ENCODE measurements at regions not wholly inside any gene's neighbourhood (a gene's known extent, or its start where the extent isn't known, plus 50 kb on each side); places are given as distances from the start of the nearest gene placed in this dataset.

DNA sequence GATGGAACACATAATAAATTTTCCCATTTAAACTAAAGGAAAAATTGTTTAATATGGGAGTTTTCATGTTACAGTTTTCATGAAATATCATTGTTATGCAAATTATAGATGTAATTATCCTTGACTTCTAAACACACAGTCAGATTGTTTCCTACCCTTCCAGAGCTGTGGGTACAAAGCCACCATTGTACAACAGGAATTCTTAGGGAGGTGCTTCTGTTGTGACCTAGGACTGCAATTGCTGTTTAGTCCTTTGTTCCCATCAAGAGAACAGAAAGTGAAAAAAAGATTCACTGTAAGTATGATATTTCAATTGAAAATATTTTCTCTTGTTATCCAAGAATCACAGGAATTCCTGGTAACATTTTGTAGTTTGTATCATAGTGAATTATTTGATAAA, 455.3 kb upstream of the NAALADL2 start:
- no peak for DNase-seq (ENCODE audit: low read depth)

DNA sequence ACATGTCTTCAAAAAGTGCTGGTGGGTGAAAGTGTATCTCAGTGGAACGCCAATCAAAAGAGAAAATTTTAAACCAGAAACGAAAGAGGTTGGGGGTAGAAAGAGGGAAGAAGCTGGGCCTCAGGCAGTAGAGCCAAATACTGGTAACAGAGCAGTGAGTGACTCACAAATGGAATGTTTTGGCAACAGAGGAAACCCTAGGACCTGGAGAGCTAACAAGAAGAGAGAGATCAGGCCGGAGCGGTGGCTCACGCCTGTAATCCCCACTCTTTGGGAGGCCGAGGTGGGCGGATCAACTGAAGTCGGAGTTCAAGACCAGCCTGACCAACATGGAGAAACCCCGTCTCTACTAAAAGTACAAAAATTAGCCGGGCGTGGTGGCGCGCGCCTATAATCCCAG, 450.8 kb upstream of the NAALADL2 start:
- no peak for DNase-seq (ENCODE audit: low read depth)

DNA sequence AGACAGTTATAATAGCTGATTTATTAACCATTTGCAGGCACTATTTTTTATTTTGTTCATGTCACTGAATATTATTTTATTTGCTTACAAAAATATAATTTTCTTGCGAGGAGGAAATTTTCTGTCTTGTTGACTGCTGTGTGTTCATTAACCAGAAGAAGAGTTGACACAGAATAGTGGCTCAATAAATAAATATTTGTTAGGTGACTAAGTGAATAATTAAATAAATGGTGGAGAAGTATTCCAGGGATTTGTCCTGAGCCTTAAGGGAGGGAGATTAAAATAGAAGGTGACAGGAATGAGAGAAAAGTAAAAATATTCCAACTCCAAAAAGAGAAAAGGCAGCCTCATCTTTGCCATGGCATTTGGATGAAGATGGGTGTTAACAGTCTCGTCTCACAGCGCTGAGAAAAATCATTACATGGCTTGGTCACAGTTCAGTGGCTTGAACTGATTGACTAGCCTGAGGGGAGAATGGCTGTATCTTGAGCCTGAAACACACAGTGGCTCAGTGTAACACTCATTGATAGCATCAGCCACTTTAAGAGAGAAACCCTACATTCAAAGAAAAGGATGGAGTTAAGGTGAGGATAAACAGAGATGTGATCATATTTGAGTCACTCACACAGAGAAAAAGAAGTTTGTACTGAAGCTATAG, 449.9 kb upstream of the NAALADL2 start:
- DNase-seq (ENCODE audit: low read depth): no peak

DNA sequence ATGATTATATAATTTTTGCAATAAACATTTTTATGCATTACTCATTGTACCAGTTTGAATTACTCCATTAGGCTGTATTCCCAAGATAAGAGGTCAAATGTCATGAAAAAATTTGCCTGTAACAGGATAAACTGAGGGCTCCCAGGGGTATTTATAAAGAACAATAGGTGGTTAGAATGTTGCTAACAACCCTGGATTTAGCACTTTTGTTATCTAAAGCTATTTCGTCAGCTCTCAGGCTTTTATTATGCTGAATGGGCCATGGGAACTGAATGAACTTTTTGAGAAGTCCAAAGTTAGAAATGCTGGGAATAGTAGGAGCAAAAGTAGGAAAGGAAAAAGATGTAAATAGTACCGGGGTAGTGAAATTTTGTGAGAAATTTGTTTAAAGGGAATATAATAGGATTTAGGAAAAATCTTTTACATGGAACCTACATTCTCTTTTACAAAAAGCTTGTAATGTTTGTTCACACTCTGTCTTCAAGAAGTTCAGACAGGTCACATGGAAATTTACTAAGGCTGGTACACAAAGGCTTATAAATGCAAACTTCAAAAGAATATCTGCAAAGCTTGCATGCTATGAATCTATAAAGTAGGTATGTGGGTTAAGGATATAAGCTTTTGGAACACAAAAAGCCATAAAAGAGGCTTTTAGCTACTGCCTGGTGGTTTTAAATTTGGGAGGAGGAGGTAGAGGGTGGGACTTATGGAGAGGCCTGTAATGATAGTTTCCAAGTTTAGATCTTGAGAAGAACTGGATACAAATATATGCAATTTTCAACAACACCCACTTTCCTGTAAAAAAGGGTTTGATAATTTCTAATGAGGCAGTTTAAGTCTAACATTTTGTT, 445.8 kb upstream of the NAALADL2 start:
- DNase-seq (ENCODE audit: low read depth): no peak

DNA sequence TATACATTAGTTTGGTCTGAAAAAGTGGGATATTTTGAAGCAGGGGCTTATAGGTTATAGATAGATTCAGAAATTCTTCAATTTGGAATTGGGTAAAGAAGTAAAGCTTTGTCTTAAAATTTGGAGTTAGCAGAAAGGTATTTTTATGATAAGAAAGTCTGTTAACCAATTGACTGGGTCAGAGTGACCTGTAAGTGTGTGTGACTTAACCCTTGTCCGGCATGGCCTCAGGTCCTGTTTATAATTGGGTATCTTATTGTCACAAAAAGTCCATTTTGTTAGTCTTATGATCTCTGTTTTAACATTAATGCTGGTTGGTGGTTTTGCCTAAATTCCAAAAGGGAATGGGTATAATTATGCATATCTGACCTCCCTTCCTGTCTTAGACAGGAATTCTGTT, 444.2 kb upstream of the NAALADL2 start:
- DNase-seq (ENCODE audit: low read depth): no peak

DNA sequence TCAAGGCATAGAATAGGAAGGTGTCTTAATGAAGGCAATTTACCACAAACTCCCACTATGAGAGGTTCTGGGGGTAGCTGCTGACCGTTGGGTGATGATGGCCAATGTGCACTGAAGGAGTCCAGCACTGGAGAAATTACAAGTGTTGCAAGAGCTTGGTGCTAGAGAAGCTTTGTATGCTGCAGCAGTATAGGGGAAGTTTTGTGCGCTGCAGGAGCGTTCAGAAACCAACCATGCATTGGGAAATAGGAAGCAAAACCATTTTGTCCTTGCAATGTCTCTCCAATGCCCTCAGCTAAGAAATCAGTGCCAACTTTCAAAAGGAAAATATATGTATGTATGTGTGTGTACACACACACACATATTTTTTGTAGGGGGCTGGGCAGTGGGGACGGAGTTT, 441.6 kb upstream of the NAALADL2 start:
- DNase-seq (ENCODE audit: low read depth): no peak

DNA sequence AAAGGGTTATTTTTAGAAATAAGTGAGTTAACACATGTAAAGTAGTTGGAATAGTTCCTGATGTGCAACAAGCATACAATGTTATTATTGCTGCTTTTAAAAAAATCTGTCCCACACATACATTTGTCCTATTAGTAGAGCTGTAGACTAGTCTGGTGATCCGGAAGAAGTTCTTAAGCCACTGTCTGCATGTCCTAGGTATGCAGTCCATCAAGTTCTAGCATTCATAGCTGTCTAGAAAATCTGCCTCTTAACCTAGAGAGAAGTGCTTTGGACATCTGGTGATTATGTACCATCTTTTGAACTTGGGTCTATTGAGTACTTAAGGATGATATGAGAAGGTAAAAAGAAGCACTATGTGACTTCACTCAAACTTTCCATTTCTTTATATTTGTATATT, 439.9 kb upstream of the NAALADL2 start:
- no peak for DNase-seq (ENCODE audit: low read depth)

DNA sequence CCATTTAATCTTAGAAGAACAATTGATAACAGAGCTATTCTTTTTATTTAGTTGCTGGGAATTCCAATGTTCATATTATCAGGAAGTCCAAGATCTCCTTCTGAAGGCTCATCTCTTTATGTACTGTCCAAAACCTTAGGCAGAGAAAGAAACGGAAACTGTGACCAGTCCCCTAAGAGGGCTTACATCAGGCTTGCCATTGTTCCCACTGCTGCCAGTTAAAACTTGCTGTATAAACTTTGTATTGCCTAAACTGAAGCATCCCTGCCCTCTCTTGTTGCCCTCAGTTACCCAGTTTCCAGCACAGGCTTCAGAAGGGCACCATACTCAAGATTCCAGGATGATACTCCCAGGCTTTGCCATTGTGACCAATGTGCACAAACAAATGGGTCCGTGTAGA, 435.2 kb upstream of the NAALADL2 start:
- DNase-seq (ENCODE audit: low read depth): no peak

DNA sequence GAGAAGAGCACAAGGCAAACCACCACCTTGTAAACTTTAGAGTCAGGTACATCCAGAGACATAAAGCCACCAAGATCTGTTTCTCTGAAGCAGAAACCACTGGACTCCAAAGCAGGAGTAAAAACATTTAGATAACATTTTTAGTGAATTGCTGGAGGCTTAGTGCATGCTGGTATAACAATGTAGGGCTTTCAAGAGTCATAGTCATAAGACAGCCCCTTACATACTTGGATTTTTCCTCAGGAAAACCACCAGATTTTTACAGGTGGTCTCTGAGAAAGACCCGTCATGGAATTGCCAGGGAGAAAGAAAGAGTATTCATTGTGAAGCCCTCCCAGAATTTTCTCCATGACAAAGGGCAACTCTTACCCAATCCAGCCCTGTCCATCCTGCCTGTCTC, 434.5 kb upstream of the NAALADL2 start:
- no peak for DNase-seq (ENCODE audit: low read depth)

DNA sequence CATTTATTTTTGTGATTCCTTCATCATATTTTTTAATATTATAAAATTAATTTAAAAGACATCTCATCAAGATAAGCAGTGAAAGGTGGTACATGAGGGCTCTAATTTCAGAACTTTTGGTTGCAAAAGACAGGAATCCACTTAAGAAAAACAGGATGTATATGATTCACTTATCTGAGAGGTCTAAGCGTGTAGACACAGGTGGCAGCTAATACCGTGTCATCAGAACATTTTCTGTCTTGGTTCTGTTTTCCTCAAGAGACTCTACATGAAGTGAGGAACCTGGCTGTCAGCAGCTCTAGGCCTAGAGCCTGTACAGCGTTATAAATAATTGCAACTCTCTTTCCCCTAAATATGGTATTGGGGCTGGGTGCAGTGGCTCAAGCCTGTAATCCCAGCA, 433.7 kb upstream of the NAALADL2 start:
- DNase-seq (ENCODE audit: low read depth): no peak

DNA sequence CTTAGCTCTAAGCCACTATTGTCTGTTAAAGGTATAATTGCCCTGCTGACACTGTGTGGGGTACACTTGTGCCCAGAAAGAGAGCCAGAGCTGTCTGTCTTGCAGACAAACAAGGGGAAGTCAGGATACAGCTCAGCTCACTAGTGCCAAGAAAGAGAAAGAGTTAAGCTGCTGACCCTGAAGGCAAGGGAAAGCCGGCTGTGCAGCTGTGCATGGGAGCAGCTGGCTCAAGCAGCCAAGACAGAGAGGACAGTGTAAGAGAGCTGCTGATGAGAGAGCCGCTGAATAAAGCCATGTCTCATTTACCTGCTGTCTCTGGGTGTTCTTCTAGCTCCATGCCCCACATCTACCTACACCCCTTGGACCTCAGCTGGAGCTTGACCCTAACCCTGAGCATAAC, 428.1 kb upstream of the NAALADL2 start:
- no peak for DNase-seq (ENCODE audit: low read depth)

DNA sequence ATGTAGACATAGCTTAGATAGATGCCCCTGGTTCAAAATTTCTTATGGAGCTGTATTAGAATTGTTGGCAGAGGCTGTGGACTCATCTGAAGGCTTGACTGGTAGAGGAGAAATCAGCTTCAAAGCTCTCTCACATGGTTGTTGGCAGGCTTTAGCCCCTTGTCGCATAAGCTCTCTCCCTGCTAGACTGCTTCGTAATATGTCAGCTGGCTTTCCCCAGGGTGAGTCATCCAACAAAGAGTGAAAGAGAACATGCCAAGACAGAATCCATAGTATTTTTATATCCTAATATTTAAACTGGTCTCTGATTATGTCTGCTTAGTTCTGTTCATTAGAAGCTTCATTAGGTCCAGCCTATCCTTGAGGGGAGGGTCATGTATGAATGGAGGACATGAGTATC, 427.4 kb upstream of the NAALADL2 start:
- DNase-seq (ENCODE audit: low read depth): no peak

DNA sequence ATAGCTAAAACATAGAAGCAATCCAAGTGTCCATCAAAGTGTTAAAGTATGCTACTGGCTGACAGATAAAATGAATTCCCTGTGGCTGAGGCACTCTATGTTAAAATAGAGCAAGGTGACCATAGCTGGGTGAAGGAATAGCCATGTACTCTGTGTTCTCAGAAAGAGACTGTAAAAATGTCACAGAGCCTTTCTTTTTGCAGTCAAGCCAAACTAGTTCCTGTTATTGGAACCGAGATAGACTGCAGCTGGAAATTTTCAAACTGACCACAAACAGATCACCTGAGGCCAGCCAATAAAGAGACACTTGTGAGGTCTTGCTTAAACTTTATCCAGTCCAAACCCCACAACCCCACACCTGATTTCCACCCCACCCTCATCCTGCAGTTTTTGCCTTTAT, 422.8 kb upstream of the NAALADL2 start:
- DNase-seq (ENCODE audit: low read depth): no peak

DNA sequence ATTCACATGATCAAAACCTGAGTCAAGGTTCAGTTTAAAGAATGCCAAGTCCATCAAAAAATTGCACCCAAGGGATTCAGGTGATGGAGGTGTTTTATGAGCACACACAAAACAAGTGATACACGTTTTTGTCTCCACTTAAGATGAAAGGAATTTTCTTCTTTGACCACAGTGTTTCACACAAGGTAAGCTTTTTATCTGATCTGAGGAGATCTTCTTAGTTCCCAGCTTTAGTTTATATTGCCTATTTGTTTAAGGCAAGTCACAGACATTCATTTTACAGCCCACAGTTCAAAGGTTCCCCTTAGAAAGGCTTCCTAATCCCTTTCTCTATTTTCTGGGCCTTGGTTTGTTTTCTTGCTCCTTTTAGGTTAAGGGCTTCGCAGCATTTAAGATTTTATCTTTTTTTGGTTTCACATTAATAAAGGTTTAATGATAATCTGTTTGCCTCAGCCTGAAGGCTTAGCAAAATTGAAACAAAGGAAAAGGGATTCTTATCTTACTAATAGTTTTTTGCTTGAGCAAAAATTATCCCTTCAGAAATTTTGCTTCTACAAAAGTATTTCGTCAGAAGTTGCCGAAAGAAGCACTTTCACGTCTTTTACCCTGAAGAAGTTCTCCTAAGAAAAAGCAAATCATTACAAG, 420.5 kb upstream of the NAALADL2 start:
- DNase-seq (ENCODE audit: low read depth): no peak

DNA sequence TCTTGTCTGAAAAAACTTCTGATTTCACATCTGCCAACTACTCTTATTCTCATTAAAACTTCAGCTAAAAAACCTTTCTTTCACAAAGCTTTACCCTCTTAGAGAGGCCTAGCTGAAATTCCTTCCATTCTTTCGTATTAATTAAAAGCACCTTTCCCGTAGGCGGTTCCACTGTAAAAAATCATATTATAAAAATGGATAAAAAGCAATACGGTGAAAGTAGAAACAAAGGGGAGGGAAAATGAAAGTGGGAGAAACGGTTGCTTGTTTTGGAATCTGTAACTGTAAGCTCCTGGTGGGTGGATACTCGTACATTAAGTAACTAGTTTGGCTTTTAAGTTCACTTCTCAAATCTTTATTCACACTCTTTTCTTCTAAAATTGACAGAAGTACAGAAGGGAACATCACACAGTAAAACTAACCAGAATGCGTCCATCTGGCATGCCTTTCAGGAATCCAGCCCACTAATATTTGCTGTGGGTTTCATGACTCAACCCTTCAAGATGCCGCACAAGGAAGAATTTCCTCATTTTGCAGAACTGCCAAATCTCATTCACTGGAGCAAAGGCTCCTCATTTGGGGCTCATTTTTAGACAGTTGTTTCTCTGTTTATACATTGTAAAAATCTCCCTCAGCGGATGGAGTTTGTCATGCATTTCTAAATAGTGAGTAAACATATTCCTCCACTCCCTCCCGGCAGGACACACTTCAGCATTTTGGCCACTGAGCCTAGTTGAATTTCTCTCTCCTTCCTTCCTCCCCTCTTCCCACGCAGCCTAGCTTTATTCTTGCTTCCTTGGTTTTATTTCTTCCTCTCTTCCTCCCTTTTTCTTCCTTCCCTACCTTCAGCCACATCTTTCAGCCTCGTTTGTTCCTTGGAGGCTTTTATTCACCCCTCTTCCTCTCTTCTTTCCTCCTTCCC, 419.5 kb upstream of the NAALADL2 start:
- DNase-seq (ENCODE audit: low read depth): no peak

DNA sequence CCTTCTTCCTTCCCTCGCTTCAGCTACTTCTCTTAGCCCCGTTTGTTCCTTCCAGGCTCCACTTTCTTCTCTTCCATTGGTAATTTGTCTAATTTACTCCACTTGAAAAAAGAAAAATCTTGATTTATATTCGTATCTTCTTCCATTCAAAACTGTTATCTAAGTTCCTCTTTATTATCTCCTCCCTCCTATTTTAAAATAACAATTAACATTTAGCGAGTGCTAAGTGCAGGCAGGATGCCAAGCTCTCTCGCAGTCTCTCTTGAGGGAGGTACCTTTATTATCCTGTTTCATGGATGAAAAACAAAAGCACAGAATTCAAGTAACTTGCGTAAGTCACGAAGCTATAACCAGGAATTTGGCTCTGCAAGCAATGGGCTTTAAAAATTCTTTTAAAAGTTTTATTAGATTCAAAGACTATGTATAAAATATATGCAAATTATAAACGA, 418.9 kb upstream of the NAALADL2 start:
- no peak for DNase-seq (ENCODE audit: low read depth)

DNA sequence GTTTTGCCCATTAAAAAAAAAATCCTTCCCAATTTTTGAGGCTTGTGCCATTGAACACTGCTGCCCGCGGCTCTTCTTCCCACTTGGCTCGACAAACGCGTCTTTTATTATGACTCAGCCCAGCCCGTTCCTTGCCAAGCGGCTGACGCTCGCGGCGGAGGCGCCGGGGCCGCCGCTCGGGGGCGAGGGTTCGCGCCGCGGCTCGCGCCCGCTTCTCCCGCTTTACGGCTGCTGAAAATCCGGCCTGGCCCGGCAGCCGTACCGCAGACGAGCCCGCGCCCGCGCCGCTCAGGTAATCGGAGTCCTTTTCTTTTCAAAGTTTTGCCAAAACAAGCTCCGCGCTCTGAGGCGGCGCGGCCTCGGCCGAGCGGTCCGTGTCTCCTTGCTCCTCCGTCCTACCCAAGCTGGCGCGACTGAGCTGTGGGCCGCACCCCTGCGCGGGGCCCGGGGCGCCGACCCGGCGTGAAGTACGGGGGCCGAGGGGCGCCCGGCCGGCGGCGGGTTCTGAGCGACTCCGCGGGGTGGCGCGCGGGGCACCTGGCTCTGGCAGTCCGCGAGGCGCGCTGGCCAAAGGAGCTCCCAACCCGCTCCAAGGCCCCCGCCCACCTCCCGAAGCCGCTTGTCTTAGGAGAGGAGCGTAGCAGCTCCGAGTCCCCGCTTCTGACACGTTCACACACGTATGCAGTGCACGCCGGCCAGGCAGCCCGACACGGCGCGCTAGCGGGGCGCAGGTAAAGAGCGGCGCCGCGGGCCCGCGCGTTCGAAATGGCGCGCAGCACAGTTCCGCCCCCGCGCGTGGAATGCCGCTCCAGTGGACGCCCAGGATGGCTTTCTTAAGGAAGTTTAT, 418.2 kb upstream of the NAALADL2 start:
- peak; percentile 4 for DNase-seq (ENCODE audit: low read depth)

DNA sequence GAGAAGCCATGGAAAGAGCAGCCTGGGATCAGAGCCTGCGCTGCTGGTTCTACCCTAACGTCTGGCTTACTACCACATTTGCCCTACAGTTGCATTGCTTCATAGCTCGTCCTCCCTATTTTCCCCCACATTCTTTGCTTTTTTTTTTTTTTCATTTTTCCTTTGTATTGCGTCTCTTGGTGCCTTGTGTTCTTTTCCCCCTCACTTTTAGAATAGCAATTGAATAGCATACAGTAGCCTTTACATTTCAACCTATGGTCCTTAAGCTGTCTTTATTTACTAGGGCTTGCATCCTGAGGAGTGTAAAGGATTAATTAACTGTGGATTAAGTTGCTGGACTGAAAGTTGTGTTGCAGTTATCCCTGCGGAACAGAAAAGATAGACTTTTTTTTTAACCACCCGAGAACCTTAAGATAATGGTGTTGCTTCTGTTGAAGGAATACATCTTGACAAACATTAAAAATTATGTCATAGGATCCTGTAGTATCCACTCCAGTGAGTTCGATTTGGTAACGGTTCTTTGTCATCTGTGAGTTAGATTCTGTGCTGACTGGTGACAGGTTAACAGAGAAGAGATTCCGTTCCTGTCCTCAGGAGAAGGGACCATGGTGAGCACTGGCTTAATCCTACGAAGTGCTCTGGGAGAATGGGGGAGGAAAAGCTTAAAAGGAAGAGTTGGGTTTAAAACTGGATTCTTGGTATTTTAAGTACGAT, 417.4 kb upstream of the NAALADL2 start:
- DNase-seq (ENCODE audit: low read depth): no peak

DNA sequence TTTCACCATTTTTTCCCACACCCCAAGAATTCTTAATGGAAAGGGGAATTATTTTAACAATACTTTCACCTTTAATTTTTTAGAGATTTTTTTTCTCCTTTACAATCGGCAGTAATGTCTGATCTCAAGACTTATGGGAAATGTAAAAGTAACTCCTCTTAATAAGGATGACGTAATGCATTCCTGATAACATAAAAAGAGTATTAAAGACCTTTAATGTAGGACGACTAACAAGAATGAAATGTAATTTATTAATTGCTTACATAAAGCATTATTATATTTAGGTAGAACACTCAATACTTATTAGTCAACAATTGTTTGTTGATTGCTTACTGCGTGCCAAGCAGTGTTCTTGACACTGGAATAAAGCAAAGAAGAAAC, 416.8 kb upstream of the NAALADL2 start:
- DNase-seq (ENCODE audit: low read depth): no peak

DNA sequence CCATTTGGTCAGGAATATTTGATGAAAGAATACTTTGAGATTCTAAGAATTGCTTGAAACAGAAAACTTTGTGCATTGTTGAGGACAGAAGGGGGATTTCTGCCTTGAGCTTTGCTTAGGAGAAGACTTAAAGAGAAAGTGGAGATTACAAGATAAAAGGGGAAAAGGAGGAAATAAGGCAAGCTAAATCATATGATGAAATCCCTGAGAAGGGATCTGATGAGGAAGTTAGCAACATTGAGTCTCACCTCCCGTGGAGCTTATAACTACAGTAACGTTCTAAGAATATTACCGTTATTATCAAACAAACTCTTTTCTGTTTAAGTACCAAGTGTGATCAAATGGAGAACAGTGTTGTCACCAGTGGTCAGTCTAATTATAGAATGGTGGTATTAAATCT, 414.7 kb upstream of the NAALADL2 start:
- no peak for DNase-seq (ENCODE audit: low read depth)

DNA sequence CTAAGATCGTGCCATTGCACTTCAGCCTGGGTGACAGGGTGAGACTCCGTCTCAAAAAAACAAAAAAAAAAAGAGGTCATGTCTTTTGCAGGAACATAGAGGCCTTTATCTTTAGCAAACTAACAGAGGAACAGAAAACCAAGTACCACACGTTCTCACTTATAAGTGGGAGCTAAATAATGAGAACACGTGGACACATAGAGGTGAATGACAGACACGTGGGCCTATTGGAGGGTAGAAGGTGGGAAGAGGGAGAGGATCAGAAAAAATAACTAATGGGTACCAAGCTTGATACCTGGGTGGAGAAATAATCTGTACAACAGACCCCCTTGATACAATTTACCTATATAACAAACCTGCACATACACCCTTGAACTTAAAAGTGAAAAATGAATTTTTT, 401.4 kb upstream of the NAALADL2 start:
- no peak for DNase-seq (ENCODE audit: low read depth)
